T-helper 2 cell treated with Interferon-gamma antibody and Interleukin-4, amounts not matched to agents 5 μg/mL and 100 μg/mL, for 36 hours (primary cell): ENCODE measurements at regions not wholly inside any gene's neighbourhood (a gene's known extent, or its start where the extent isn't known, plus 50 kb on each side); places are given as distances from the start of the nearest gene placed in this dataset.

Experiments used
- DNase-seq: peaks from one replicate; pipeline ENCODE4 v3.0.0; 2021; ENCODE audit warnings: low spot score
- H3K27ac Mint-ChIP-seq: one replicate; pipeline ENCODE4 v1.8.0; 2021; ENCODE audit warnings: mild to moderate bottlenecking, mixed read lengths
- H3K27me3 Mint-ChIP-seq: one replicate; pipeline ENCODE4 v1.8.0; 2021; ENCODE audit warnings: low read depth, mixed read lengths
- H3K36me3 Mint-ChIP-seq: one replicate; pipeline ENCODE4 v1.8.0; 2021; ENCODE audit warnings: low read depth, mixed read lengths
- H3K4me1 Mint-ChIP-seq: one replicate; pipeline ENCODE4 v1.8.0; 2021; ENCODE audit warnings: low read depth, mixed read lengths
- H3K4me3 Mint-ChIP-seq: one replicate; pipeline ENCODE4 v1.8.0; 2022; ENCODE audit warnings: mild to moderate bottlenecking, moderate library complexity, mixed read lengths
- H3K9me3 Mint-ChIP-seq: one replicate; pipeline ENCODE4 v1.8.0; 2021; ENCODE audit warnings: mixed read lengths

GRCh38 chr3:164236851-164237250, 841.4 kb downstream of the SI start:
- no peak overlapping the region for H3K27ac Mint-ChIP-seq
- DNase-seq, result no peak
- no peaks in the 10 kb centered on the region for H3K36me3 Mint-ChIP-seq
- peaks cover 12% of the 10 kb centered on the region for H3K9me3 Mint-ChIP-seq
- H3K27me3 Mint-ChIP-seq, result no peaks in the 10 kb centered on the region
- no peak overlapping the region for H3K4me3 Mint-ChIP-seq
- no peaks in the 10 kb centered on the region for H3K4me1 Mint-ChIP-seq

GRCh38 chr3:164235289-164236028, 842.8 kb downstream of the SI start:
- no peaks in the 10 kb centered on the region for H3K4me1 Mint-ChIP-seq
- H3K36me3 Mint-ChIP-seq, result no peaks in the 10 kb centered on the region
- H3K4me3 Mint-ChIP-seq, result no peak overlapping the region
- H3K27me3 Mint-ChIP-seq, result no peaks in the 10 kb centered on the region
- DNase-seq, result no peak
- H3K9me3 Mint-ChIP-seq, result peaks cover 12% of the 10 kb centered on the region
- no peak overlapping the region for H3K27ac Mint-ChIP-seq

- peaks cover 12% of the 10 kb centered on the region for H3K9me3 Mint-ChIP-seq
- H3K27me3 Mint-ChIP-seq, result no peaks in the 10 kb centered on the region
- no peak for DNase-seq
- H3K4me3 Mint-ChIP-seq, result no peak overlapping the region
- H3K36me3 Mint-ChIP-seq, result no peaks in the 10 kb centered on the region
- no peak overlapping the region for H3K27ac Mint-ChIP-seq
- H3K4me1 Mint-ChIP-seq, result no peaks in the 10 kb centered on the region
Observed at GRCh38 chr3:164233951-164234350, 844.3 kb downstream of the SI start.

GRCh38 chr3:164231718-164232117, 846.6 kb downstream of the SI start:
- H3K36me3 Mint-ChIP-seq, result no peaks in the 10 kb centered on the region
- no peaks in the 10 kb centered on the region for H3K27me3 Mint-ChIP-seq
- DNase-seq, result no peak
- no peak overlapping the region for H3K27ac Mint-ChIP-seq
- no peak overlapping the region for H3K4me3 Mint-ChIP-seq
- H3K4me1 Mint-ChIP-seq, result no peaks in the 10 kb centered on the region
- H3K9me3 Mint-ChIP-seq, result peaks cover 11% of the 10 kb centered on the region

GRCh38 chr3:164230385-164231094, 847.8 kb downstream of the SI start:
- Mint-ChIP-seq H3K9me3 (peaks cover 11% of the 10 kb centered on the region), H3K36me3 (no peaks in the 10 kb centered on the region)

GRCh38 chr3:164224126-164224525, 854.2 kb downstream of the SI start:
- H3K36me3 Mint-ChIP-seq, result no peaks in the 10 kb centered on the region
- H3K27me3 Mint-ChIP-seq, result no peaks in the 10 kb centered on the region
- H3K4me3 Mint-ChIP-seq, result no peak overlapping the region
- no peak for DNase-seq
- peaks cover 18% of the 10 kb centered on the region for H3K9me3 Mint-ChIP-seq
- H3K27ac Mint-ChIP-seq, result no peak overlapping the region
- H3K4me1 Mint-ChIP-seq, result no peaks in the 10 kb centered on the region

More at GRCh38 chr3:164230385-164231094, 847.8 kb downstream of the SI start:
- Mint-ChIP-seq H3K27me3 (no peaks in the 10 kb centered on the region), H3K4me3 (no peak overlapping the region), H3K27ac (no peak overlapping the region), H3K4me1 (no peaks in the 10 kb centered on the region)
- no peak for DNase-seq

GRCh38 chr3:164222197-164222596, 856.1 kb downstream of the SI start:
- Mint-ChIP-seq H3K9me3 (peaks cover 26% of the 10 kb centered on the region), H3K27ac (no peak overlapping the region), H3K4me3 (no peak overlapping the region), H3K27me3 (no peaks in the 10 kb centered on the region), H3K36me3 (no peaks in the 10 kb centered on the region), H3K4me1 (no peaks in the 10 kb centered on the region)
- no peak for DNase-seq

GRCh38 chr3:164221297-164221696, 857.0 kb downstream of the SI start:
- no peaks in the 10 kb centered on the region for H3K27me3 Mint-ChIP-seq
- no peak overlapping the region for H3K27ac Mint-ChIP-seq
- DNase-seq, result no peak
- H3K4me3 Mint-ChIP-seq, result no peak overlapping the region
- H3K4me1 Mint-ChIP-seq, result no peaks in the 10 kb centered on the region
- peaks cover 23% of the 10 kb centered on the region for H3K9me3 Mint-ChIP-seq
- H3K36me3 Mint-ChIP-seq, result no peaks in the 10 kb centered on the region

GRCh38 chr3:164209363-164209762, 868.9 kb downstream of the SI start:
- H3K4me1 Mint-ChIP-seq, result no peaks in the 10 kb centered on the region
- no peak overlapping the region for H3K27ac Mint-ChIP-seq
- H3K36me3 Mint-ChIP-seq, result no peaks in the 10 kb centered on the region
- H3K27me3 Mint-ChIP-seq, result no peaks in the 10 kb centered on the region
- no peak overlapping the region for H3K4me3 Mint-ChIP-seq
- DNase-seq, result no peak
- peaks cover 17% of the 10 kb centered on the region for H3K9me3 Mint-ChIP-seq

GRCh38 chr3:164208821-164209220, 869.5 kb downstream of the SI start:
- no peaks in the 10 kb centered on the region for H3K4me1 Mint-ChIP-seq
- peaks cover 17% of the 10 kb centered on the region for H3K9me3 Mint-ChIP-seq
- DNase-seq, result no peak
- no peak overlapping the region for H3K4me3 Mint-ChIP-seq
- no peaks in the 10 kb centered on the region for H3K27me3 Mint-ChIP-seq
- H3K36me3 Mint-ChIP-seq, result no peaks in the 10 kb centered on the region
- no peak overlapping the region for H3K27ac Mint-ChIP-seq

- Mint-ChIP-seq H3K4me1 (no peaks in the 10 kb centered on the region), H3K27me3 (no peaks in the 10 kb centered on the region), H3K36me3 (no peaks in the 10 kb centered on the region), H3K27ac (no peak overlapping the region), H3K4me3 (no peak overlapping the region), H3K9me3 (peaks cover 19% of the 10 kb centered on the region)
- DNase-seq, result no peak
Observed at GRCh38 chr3:164208048-164208447, 870.2 kb downstream of the SI start.

GRCh38 chr3:164200053-164200823, 878.1 kb downstream of the SI start:
- Mint-ChIP-seq H3K36me3 (no peaks in the 10 kb centered on the region), H3K4me3 (no peak overlapping the region), H3K4me1 (no peaks in the 10 kb centered on the region), H3K27me3 (no peaks in the 10 kb centered on the region), H3K27ac (no peak overlapping the region), H3K9me3 (peaks cover 24% of the 10 kb centered on the region)
- no peak for DNase-seq

- Mint-ChIP-seq H3K36me3 (no peaks in the 10 kb centered on the region), H3K27ac (no peak overlapping the region), H3K4me3 (no peak overlapping the region), H3K4me1 (no peaks in the 10 kb centered on the region), H3K9me3 (peaks cover 26% of the 10 kb centered on the region), H3K27me3 (no peaks in the 10 kb centered on the region)
- no peak for DNase-seq
Observed at GRCh38 chr3:164196477-164196876, 881.8 kb downstream of the SI start.

GRCh38 chr3:164194842-164195241, 883.5 kb downstream of the SI start:
- Mint-ChIP-seq H3K4me3 (no peak overlapping the region), H3K27ac (no peak overlapping the region), H3K36me3 (no peaks in the 10 kb centered on the region), H3K4me1 (no peaks in the 10 kb centered on the region), H3K9me3 (peaks cover 22% of the 10 kb centered on the region), H3K27me3 (no peaks in the 10 kb centered on the region)
- no peak for DNase-seq
